HUES48 (cell line): ENCODE measurements at regions not wholly inside any gene's neighbourhood (a gene's known extent, or its start where the extent isn't known, plus 50 kb on each side); places are given as distances from the start of the nearest gene placed in this dataset.

Experiments used
- H3K27ac ChIP-seq: one replicate; pipeline ENCODE4 v1.7.0; 2013; ENCODE audit warnings: low read depth, low read length, inconsistent platforms
- H3K27me3 ChIP-seq: 2 replicates; pipeline ENCODE4 v1.6.1; 2013; ENCODE audit warnings: mild to moderate bottlenecking, low read length; ENCODE audit not compliant: control insufficient read depth, insufficient read depth
- H3K36me3 ChIP-seq: 2 replicates; pipeline ENCODE4 v1.6.1; 2013; ENCODE audit warnings: low read length; ENCODE audit not compliant: control insufficient read depth, insufficient read depth
- H3K4me1 ChIP-seq: 2 replicates; pipeline ENCODE4 v1.6.1; 2013; ENCODE audit warnings: mild to moderate bottlenecking, low read length; ENCODE audit not compliant: control insufficient read depth, insufficient read depth
- H3K4me3 ChIP-seq: 2 replicates; pipeline ENCODE4 v1.5.1; 2013; ENCODE audit warnings: mild to moderate bottlenecking, low read depth, low read length
- H3K9ac ChIP-seq: 2 replicates; pipeline ENCODE4 v1.6.1; 2013; ENCODE audit warnings: mild to moderate bottlenecking, low read depth, low read length, moderate library complexity
- H3K9me3 ChIP-seq: 2 replicates; pipeline ENCODE4 v1.6.1; 2013; ENCODE audit warnings: low read length; ENCODE audit not compliant: control insufficient read depth, insufficient read depth

DNA sequence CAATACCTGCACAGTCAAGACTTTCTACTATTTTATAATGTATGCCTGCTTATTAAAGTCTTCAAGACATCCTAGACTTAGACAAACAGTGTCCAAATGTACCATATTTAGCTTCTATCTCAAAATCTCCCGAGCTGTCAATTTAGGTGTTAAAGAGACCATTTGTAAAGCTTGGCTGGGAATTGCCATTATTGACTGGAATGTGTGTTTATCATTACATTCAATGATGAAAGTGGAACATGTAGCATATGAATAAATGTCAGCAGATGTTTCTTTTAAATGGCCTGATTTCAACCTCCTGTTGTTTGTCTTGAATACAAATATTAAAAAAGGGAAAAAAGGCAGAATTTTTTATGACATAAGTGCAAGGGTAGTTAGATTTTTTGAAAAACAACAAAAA is 572.3 kb downstream of the PRKD1 start:
- Histone ChIP-seq H3K9me3 (no peaks in the 10 kb centered on the region), H3K4me3 (no peak overlapping the region), H3K36me3 (no peaks in the 10 kb centered on the region), H3K27me3 (no peaks in the 10 kb centered on the region), H3K27ac (no peak overlapping the region), H3K4me1 (no peaks in the 10 kb centered on the region), H3K9ac (no peak overlapping the region)

DNA sequence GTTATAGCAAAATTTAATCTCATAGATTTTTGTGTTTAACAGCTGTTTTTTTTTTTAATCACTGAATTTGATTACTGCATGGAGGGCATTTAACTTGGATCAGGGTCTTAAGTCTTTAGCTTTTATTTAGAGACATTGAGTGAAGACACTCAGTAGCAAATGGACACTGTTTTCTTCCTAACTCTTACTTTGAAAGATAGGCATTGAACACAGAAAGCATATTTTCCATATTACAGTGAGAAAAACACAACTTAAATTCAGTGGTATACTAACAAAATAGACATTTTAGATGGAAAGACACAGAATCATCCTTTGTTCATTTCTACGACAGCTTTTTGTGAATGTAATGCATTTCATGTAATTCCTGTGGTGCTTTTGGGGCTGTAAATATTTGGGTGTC is 571.8 kb downstream of the PRKD1 start:
- Histone ChIP-seq H3K4me1 (no peaks in the 10 kb centered on the region), H3K4me3 (no peak overlapping the region), H3K27ac (no peak overlapping the region), H3K36me3 (no peaks in the 10 kb centered on the region), H3K27me3 (no peaks in the 10 kb centered on the region), H3K9ac (no peak overlapping the region), H3K9me3 (no peaks in the 10 kb centered on the region)

DNA sequence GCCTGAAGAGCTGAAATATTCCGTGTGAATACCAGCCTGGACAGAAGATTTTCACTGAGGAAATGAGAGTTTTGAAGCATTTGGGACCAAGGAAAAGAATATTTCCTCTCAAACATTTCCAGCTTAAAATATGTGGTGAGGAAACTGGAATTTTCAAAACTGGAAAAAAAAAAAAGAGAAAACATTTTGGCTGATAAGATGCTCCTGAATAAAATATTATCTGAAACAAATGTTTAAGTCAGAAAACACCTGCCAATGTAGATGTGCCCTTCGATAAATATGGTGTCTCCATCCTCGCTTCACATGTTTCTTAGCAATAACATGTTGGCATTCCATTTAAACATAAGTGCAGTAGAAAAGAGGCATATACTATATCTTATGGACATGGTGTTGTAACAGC is 567.0 kb downstream of the PRKD1 start:
- Histone ChIP-seq H3K9me3 (no peaks in the 10 kb centered on the region), H3K4me1 (no peaks in the 10 kb centered on the region), H3K27ac (no peak overlapping the region), H3K4me3 (no peak overlapping the region), H3K9ac (no peak overlapping the region), H3K36me3 (no peaks in the 10 kb centered on the region), H3K27me3 (no peaks in the 10 kb centered on the region)

- H3K27ac ChIP-seq: no peak overlapping the region
- no peak overlapping the region for H3K4me3 ChIP-seq
- no peaks in the 10 kb centered on the region for H3K36me3 ChIP-seq
- H3K4me1 ChIP-seq: no peaks in the 10 kb centered on the region
- no peak overlapping the region for H3K9ac ChIP-seq
- no peaks in the 10 kb centered on the region for H3K27me3 ChIP-seq
- no peaks in the 10 kb centered on the region for H3K9me3 ChIP-seq
These were observed 557.6 kb downstream of the PRKD1 start for GRCh38 chr14:29370024-29370423.

- Histone ChIP-seq H3K27ac (no peak overlapping the region), H3K27me3 (no peaks in the 10 kb centered on the region), H3K36me3 (no peaks in the 10 kb centered on the region), H3K4me1 (no peaks in the 10 kb centered on the region), H3K4me3 (no peak overlapping the region), H3K9ac (no peak overlapping the region), H3K9me3 (no peaks in the 10 kb centered on the region)
These were observed 551.4 kb downstream of the PRKD1 start for GRCh38 chr14:29376237-29376636.

- H3K36me3 ChIP-seq: no peaks in the 10 kb centered on the region
- no peaks in the 10 kb centered on the region for H3K4me1 ChIP-seq
- no peaks in the 10 kb centered on the region for H3K9me3 ChIP-seq
- H3K27ac ChIP-seq: no peak overlapping the region
- no peak overlapping the region for H3K4me3 ChIP-seq
- H3K27me3 ChIP-seq: no peaks in the 10 kb centered on the region
- no peak overlapping the region for H3K9ac ChIP-seq
These were observed 546.8 kb downstream of the PRKD1 start for GRCh38 chr14:29380826-29381225.

- Histone ChIP-seq H3K27ac (no peak overlapping the region), H3K4me1 (peaks cover 12% of the 10 kb centered on the region), H3K36me3 (no peaks in the 10 kb centered on the region), H3K9ac (no peak overlapping the region), H3K27me3 (peaks cover 6% of the 10 kb centered on the region; the same call in 1 of the 2 replicates), H3K9me3 (no peaks in the 10 kb centered on the region), H3K4me3 (no peak overlapping the region)
These were observed 539.1 kb downstream of the PRKD1 start for GRCh38 chr14:29388571-29388970.

GRCh38 chr14:29390081-29390832 is 537.4 kb downstream of the PRKD1 start:
- Histone ChIP-seq H3K27me3 (peaks cover 6% of the 10 kb centered on the region; the same call in 1 of the 2 replicates), H3K9ac (no peak overlapping the region; the same call in 1 of the 2 replicates), H3K4me3 (no peak overlapping the region), H3K4me1 (peaks cover 12% of the 10 kb centered on the region), H3K27ac (no peak overlapping the region), H3K9me3 (no peaks in the 10 kb centered on the region), H3K36me3 (no peaks in the 10 kb centered on the region)

GRCh38 chr14:29391231-29391630 is 536.4 kb downstream of the PRKD1 start:
- no peaks in the 10 kb centered on the region for H3K9me3 ChIP-seq
- H3K9ac ChIP-seq: no peak overlapping the region
- H3K27me3 ChIP-seq: peaks cover 6% of the 10 kb centered on the region; the same call in 1 of the 2 replicates
- no peak overlapping the region for H3K27ac ChIP-seq
- H3K4me3 ChIP-seq: no peak overlapping the region
- H3K36me3 ChIP-seq: no peaks in the 10 kb centered on the region
- peaks cover 12% of the 10 kb centered on the region for H3K4me1 ChIP-seq

DNA sequence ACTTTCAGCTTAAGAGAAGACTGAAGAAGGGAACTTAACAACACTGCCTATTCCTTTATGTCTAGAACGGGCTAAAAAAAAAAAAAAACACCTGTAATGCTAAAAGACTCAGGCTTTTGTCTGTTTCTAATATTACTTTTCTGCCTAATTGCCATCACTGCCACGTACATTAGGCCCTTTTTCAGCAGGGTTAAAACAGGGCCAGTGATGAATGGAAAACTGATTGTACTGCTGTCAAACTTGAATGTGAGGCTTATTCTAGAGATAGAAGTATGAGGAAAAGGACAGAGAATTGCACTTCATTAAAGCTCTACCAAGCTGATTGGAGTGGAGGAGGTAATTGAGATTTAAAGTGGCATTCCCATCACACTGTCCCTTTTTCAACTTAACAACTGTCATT is 535.8 kb downstream of the PRKD1 start:
- H3K27me3 ChIP-seq: peaks cover 6% of the 10 kb centered on the region; the same call in 1 of the 2 replicates

DNA sequence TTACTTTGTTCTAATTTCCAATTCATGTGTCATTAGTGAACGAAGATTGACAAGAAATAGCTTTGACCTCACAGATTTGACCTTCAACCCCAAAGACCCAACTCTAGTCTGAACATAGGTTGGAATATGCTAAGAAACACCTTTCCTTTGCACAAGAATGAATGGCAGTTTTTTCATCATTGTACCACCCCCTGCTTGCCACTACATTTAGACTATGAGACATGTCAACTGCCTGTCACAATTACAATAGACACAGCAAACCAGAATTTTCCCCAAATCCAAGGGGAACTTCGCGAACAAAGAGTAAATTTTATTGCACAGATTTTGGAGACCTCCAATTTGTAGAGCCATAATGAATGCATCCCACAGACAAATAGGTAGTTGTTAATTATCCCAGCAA is 535.4 kb downstream of the PRKD1 start:
- no peaks in the 10 kb centered on the region for H3K36me3 ChIP-seq
- no peaks in the 10 kb centered on the region for H3K9me3 ChIP-seq
- no peak overlapping the region for H3K9ac ChIP-seq
- peaks cover 12% of the 10 kb centered on the region for H3K4me1 ChIP-seq
- peaks cover 6% of the 10 kb centered on the region; the same call in 1 of the 2 replicates for H3K27me3 ChIP-seq
- H3K4me3 ChIP-seq: no peak overlapping the region
- no peak overlapping the region for H3K27ac ChIP-seq

More for the DNA sequence above, 535.8 kb downstream of the PRKD1 start:
- Histone ChIP-seq H3K27ac (no peak overlapping the region), H3K36me3 (no peaks in the 10 kb centered on the region), H3K4me1 (peaks cover 12% of the 10 kb centered on the region), H3K9me3 (no peaks in the 10 kb centered on the region), H3K9ac (no peak overlapping the region), H3K4me3 (no peak overlapping the region)
